ENCODE measurements at regions not wholly inside any gene's neighbourhood (a gene's known extent, or its start where the extent isn't known, plus 50 kb on each side); places are given as distances from the start of the nearest gene placed in this dataset.

GRCh38 chr5:12661617-12662370, 757.5 kb upstream of the CTNND2 start:
- no peak for TF ChIP-seq POLR2A (IDR thresholded peaks at IDR 0.05)
- TF ChIP-seq EP300 (IDR thresholded peaks at IDR 0.05) = no peak
- no peak for TF ChIP-seq CTCF (IDR thresholded peaks at IDR 0.05)
- TF ChIP-seq POLR2AphosphoS5 (IDR thresholded peaks at IDR 0.05) = no peak

Measured in upper lobe of left lung (tissue), 4 donors.